ENCODE measurements at regions not wholly inside any gene's neighbourhood (a gene's known extent, or its start where the extent isn't known, plus 50 kb on each side); places are given as distances from the start of the nearest gene placed in this dataset.
A peak's percentile ranks its signal among the peaks of the same experiment; 100 is the strongest.

- no peaks in the 10 kb centered on the region for H3K9me3 ChIP-seq (replicated peaks; ENCODE audit: control insufficient read depth, low read depth, low read length)
- no peak for DNase-seq
- H3K27me3 ChIP-seq (ENCODE audit: control insufficient read depth, insufficient read depth, low read length), result peaks cover 10% of the 10 kb centered on the region
- no peak overlapping the region for H3K4me3 ChIP-seq (ENCODE audit: low read length)
- 79% methylated on average over 7 of the region's 10 CpGs for WGBS (ENCODE audit: insufficient coverage)
- no peaks in the 10 kb centered on the region for H3K4me1 ChIP-seq (ENCODE audit: control insufficient read depth, insufficient read depth, low read length)
- no peaks in the 10 kb centered on the region for H3K36me3 ChIP-seq (ENCODE audit: control insufficient read depth, insufficient read depth, low read length)
- H3K27ac ChIP-seq (ENCODE audit: low read length), result no peak overlapping the region
Measured at GRCh38 chr1:5598824-5599395, 393.3 kb downstream of the NPHP4 start.

GRCh38 chr1:5597991-5598823, 394.0 kb downstream of the NPHP4 start:
- H3K4me3 ChIP-seq (ENCODE audit: low read length), result no peak overlapping the region
- H3K4me1 ChIP-seq (ENCODE audit: control insufficient read depth, insufficient read depth, low read length), result no peaks in the 10 kb centered on the region
- WGBS (ENCODE audit: insufficient coverage), result 39% methylated on average over 7 of the region's 10 CpGs
- DNase-seq, result peak; percentile 33
- H3K27me3 ChIP-seq (ENCODE audit: control insufficient read depth, insufficient read depth, low read length), result peaks cover 11% of the 10 kb centered on the region
- no peaks in the 10 kb centered on the region for H3K36me3 ChIP-seq (ENCODE audit: control insufficient read depth, insufficient read depth, low read length)
- H3K27ac ChIP-seq (ENCODE audit: low read length), result no peak overlapping the region
- no peaks in the 10 kb centered on the region for H3K9me3 ChIP-seq (replicated peaks; ENCODE audit: control insufficient read depth, low read depth, low read length)

GRCh38 chr1:5597171-5597850, 394.9 kb downstream of the NPHP4 start:
- Histone ChIP-seq H3K4me3 (ENCODE audit: low read length) (no peak overlapping the region), H3K4me1 (ENCODE audit: control insufficient read depth, insufficient read depth, low read length) (no peaks in the 10 kb centered on the region), H3K9me3 (replicated peaks; ENCODE audit: control insufficient read depth, low read depth, low read length) (no peaks in the 10 kb centered on the region), H3K27ac (ENCODE audit: low read length) (no peak overlapping the region), H3K27me3 (ENCODE audit: control insufficient read depth, insufficient read depth, low read length) (peaks cover 11% of the 10 kb centered on the region), H3K36me3 (ENCODE audit: control insufficient read depth, insufficient read depth, low read length) (no peaks in the 10 kb centered on the region)
- 68% methylated on average over 8 of the region's 13 CpGs for WGBS (ENCODE audit: insufficient coverage)
- peak; percentile 10 for DNase-seq

GRCh38 chr1:5596651-5597050, 395.6 kb downstream of the NPHP4 start:
- Histone ChIP-seq H3K27me3 (ENCODE audit: control insufficient read depth, insufficient read depth, low read length) (peaks cover 11% of the 10 kb centered on the region), H3K9me3 (replicated peaks; ENCODE audit: control insufficient read depth, low read depth, low read length) (peaks cover 3% of the 10 kb centered on the region), H3K4me1 (ENCODE audit: control insufficient read depth, insufficient read depth, low read length) (no peaks in the 10 kb centered on the region), H3K36me3 (ENCODE audit: control insufficient read depth, insufficient read depth, low read length) (no peaks in the 10 kb centered on the region), H3K27ac (ENCODE audit: low read length) (no peak overlapping the region), H3K4me3 (ENCODE audit: low read length) (no peak overlapping the region)
- DNase-seq, result no peak
- WGBS (ENCODE audit: insufficient coverage), result 66% methylated on average over 8 of the region's 8 CpGs

GRCh38 chr1:5595531-5596170, 396.6 kb downstream of the NPHP4 start:
- peaks cover 7% of the 10 kb centered on the region for H3K27me3 ChIP-seq (ENCODE audit: control insufficient read depth, insufficient read depth, low read length)
- WGBS (ENCODE audit: insufficient coverage), result 81% methylated on average over 10 of the region's 17 CpGs
- H3K4me1 ChIP-seq (ENCODE audit: control insufficient read depth, insufficient read depth, low read length), result no peaks in the 10 kb centered on the region
- no peak for DNase-seq
- H3K4me3 ChIP-seq (ENCODE audit: low read length), result no peak overlapping the region
- H3K27ac ChIP-seq (ENCODE audit: low read length), result no peak overlapping the region
- peaks cover 5% of the 10 kb centered on the region for H3K9me3 ChIP-seq (replicated peaks; ENCODE audit: control insufficient read depth, low read depth, low read length)
- H3K36me3 ChIP-seq (ENCODE audit: control insufficient read depth, insufficient read depth, low read length), result no peaks in the 10 kb centered on the region

- H3K4me3 ChIP-seq (ENCODE audit: low read length), result no peak overlapping the region
- H3K27me3 ChIP-seq (ENCODE audit: control insufficient read depth, insufficient read depth, low read length), result peaks cover 5% of the 10 kb centered on the region
- H3K36me3 ChIP-seq (ENCODE audit: control insufficient read depth, insufficient read depth, low read length), result no peaks in the 10 kb centered on the region
- no peaks in the 10 kb centered on the region for H3K4me1 ChIP-seq (ENCODE audit: control insufficient read depth, insufficient read depth, low read length)
- WGBS (ENCODE audit: insufficient coverage), result 69% methylated on average over 13 of the region's 18 CpGs
- no peak overlapping the region for H3K27ac ChIP-seq (ENCODE audit: low read length)
- peaks cover 6% of the 10 kb centered on the region for H3K9me3 ChIP-seq (replicated peaks; ENCODE audit: control insufficient read depth, low read depth, low read length)
- DNase-seq, result no peak
Measured at GRCh38 chr1:5594056-5594956, 397.9 kb downstream of the NPHP4 start.

GRCh38 chr1:5590717-5591116, 401.5 kb downstream of the NPHP4 start:
- WGBS (ENCODE audit: insufficient coverage), result no CpG with 5 or more reads among the region's 1 CpG

GRCh38 chr1:5586629-5587028, 405.6 kb downstream of the NPHP4 start:
- Histone ChIP-seq H3K36me3 (ENCODE audit: control insufficient read depth, insufficient read depth, low read length) (no peaks in the 10 kb centered on the region), H3K27me3 (ENCODE audit: control insufficient read depth, insufficient read depth, low read length) (peaks cover 5% of the 10 kb centered on the region), H3K9me3 (replicated peaks; ENCODE audit: control insufficient read depth, low read depth, low read length) (peaks cover 3% of the 10 kb centered on the region), H3K4me1 (ENCODE audit: control insufficient read depth, insufficient read depth, low read length) (no peaks in the 10 kb centered on the region), H3K4me3 (ENCODE audit: low read length) (no peak overlapping the region), H3K27ac (ENCODE audit: low read length) (no peak overlapping the region)
- 69% methylated on average over 4 of the region's 4 CpGs for WGBS (ENCODE audit: insufficient coverage)
- no peak for DNase-seq

More at GRCh38 chr1:5590717-5591116, 401.5 kb downstream of the NPHP4 start:
- DNase-seq, result no peak
- Histone ChIP-seq H3K9me3 (replicated peaks; ENCODE audit: control insufficient read depth, low read depth, low read length) (peaks cover 6% of the 10 kb centered on the region), H3K36me3 (ENCODE audit: control insufficient read depth, insufficient read depth, low read length) (no peaks in the 10 kb centered on the region), H3K4me1 (ENCODE audit: control insufficient read depth, insufficient read depth, low read length) (no peaks in the 10 kb centered on the region), H3K4me3 (ENCODE audit: low read length) (no peak overlapping the region), H3K27ac (ENCODE audit: low read length) (no peak overlapping the region), H3K27me3 (ENCODE audit: control insufficient read depth, insufficient read depth, low read length) (peaks cover 3% of the 10 kb centered on the region)

- Histone ChIP-seq H3K4me1 (ENCODE audit: control insufficient read depth, insufficient read depth, low read length) (no peaks in the 10 kb centered on the region), H3K9me3 (replicated peaks; ENCODE audit: control insufficient read depth, low read depth, low read length) (no peaks in the 10 kb centered on the region), H3K27ac (ENCODE audit: low read length) (no peak overlapping the region), H3K27me3 (ENCODE audit: control insufficient read depth, insufficient read depth, low read length) (peaks cover 6% of the 10 kb centered on the region), H3K4me3 (ENCODE audit: low read length) (no peak overlapping the region), H3K36me3 (ENCODE audit: control insufficient read depth, insufficient read depth, low read length) (no peaks in the 10 kb centered on the region)
- DNase-seq, result no peak
- 90% methylated on average over 9 of the region's 9 CpGs for WGBS (ENCODE audit: insufficient coverage)
Measured at GRCh38 chr1:5585256-5585655, 407.0 kb downstream of the NPHP4 start.
